ENCODE measurements at regions not wholly inside any gene's neighbourhood (a gene's known extent, or its start where the extent isn't known, plus 50 kb on each side); places are given as distances from the start of the nearest gene placed in this dataset.
A peak's percentile ranks its signal among the peaks of the same experiment; 100 is the strongest.

DNA sequence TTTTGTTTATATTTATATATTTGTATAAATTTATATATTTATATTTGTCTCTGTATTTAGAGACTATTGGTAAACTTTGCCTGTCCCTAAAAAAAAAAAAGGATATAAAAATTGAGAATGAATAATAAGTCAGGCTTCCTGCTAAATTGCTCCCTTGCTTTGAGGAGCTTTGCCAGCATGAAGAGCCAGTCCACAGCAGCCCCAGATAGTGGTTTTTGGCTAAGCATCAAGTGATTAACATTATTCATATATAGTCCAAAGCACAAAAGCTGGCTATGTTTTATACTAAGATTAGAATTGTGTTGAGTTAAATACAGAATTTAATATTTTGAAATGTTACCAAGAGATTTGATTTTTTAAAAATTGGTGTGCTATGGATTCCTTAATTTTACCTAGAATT is 264.9 kb upstream of the FERD3L start:
- Histone ChIP-seq H4K20me1 (ENCODE audit: insufficient read depth, low read length) (no peaks in the 10 kb centered on the region), H3K79me2 (ENCODE audit: insufficient read depth, low read length) (no peaks in the 10 kb centered on the region), H3K4me1 (ENCODE audit: insufficient read depth, low read length) (peaks cover 4% of the 10 kb centered on the region), H3K4me3 (ENCODE audit: insufficient read depth, low read depth, low read length) (no peak overlapping the region), H2AFZ (ENCODE audit: low read depth, low read length) (no peak overlapping the region), H3K27ac (ENCODE audit: low read depth, low read length) (no peak overlapping the region), H3K36me3 (ENCODE audit: insufficient read depth, low read length) (no peaks in the 10 kb centered on the region), H3K9ac (ENCODE audit: low read length) (no peak overlapping the region), H3K4me2 (ENCODE audit: low read length) (no peak overlapping the region), H3K9me3 (ENCODE audit: insufficient read depth, low read depth, low read length) (no peaks in the 10 kb centered on the region), H3K27me3 (ENCODE audit: insufficient read depth, low read length) (no peaks in the 10 kb centered on the region)
- H3K4me1 Mint-ChIP-seq (ENCODE audit: low read depth, unreplicated experiment), result peaks cover 7% of the 10 kb centered on the region
- no peak overlapping the region for H3K27ac Mint-ChIP-seq (ENCODE audit: unreplicated experiment)
- TF ChIP-seq, protein P1, sequence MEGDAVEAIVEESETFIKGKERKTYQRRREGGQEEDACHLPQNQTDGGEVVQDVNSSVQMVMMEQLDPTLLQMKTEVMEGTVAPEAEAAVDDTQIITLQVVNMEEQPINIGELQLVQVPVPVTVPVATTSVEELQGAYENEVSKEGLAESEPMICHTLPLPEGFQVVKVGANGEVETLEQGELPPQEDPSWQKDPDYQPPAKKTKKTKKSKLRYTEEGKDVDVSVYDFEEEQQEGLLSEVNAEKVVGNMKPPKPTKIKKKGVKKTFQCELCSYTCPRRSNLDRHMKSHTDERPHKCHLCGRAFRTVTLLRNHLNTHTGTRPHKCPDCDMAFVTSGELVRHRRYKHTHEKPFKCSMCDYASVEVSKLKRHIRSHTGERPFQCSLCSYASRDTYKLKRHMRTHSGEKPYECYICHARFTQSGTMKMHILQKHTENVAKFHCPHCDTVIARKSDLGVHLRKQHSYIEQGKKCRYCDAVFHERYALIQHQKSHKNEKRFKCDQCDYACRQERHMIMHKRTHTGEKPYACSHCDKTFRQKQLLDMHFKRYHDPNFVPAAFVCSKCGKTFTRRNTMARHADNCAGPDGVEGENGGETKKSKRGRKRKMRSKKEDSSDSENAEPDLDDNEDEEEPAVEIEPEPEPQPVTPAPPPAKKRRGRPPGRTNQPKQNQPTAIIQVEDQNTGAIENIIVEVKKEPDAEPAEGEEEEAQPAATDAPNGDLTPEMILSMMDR (IDR thresholded peaks at IDR 0.05; ENCODE audit: insufficient read depth, low read depth, low read length), result no peak
- TF ChIP-seq EZH2 (IDR thresholded peaks at IDR 0.05; ENCODE audit: insufficient read depth, low read length), result no peak
- DNase-seq (ENCODE audit: low read depth), result peak; percentile 49
- H3K27me3 Mint-ChIP-seq (ENCODE audit: low read depth, unreplicated experiment), result no peaks in the 10 kb centered on the region
- no peak overlapping the region for H3K4me3 Mint-ChIP-seq (ENCODE audit: unreplicated experiment)
- no peaks in the 10 kb centered on the region for H3K9me3 Mint-ChIP-seq (ENCODE audit: unreplicated experiment)
- no peak for FAIRE-seq
- no peaks in the 10 kb centered on the region for H3K36me3 Mint-ChIP-seq (ENCODE audit: low read depth, unreplicated experiment)

DNA sequence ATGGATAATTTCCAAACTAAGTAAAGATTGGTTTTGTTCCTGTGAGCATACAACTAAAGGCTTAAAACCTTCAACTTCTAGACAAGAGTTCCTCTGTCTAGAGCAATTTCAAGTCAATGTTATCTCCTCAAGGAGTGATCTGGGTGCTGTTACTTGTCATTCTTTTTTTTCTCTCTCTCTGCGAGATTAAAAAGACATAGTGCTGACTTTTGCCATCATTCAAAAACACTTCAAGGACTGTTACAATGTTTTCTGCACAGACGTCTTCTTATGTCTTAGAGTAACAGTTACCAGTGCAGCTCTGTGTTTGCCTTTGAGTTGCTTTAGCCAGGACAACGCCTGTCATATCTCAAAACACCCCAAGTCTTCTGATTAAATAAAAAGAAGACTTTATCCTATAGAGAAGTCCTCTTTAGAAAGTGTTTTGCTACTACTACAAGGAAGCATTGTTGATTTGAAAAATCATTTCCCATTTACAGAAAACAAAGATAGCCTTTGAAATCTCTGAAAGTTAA is 263.5 kb upstream of the FERD3L start:
- Mint-ChIP-seq H3K4me3 (ENCODE audit: unreplicated experiment) (no peak overlapping the region), H3K27ac (ENCODE audit: unreplicated experiment) (no peak overlapping the region), H3K9me3 (ENCODE audit: unreplicated experiment) (no peaks in the 10 kb centered on the region), H3K36me3 (ENCODE audit: low read depth, unreplicated experiment) (no peaks in the 10 kb centered on the region), H3K4me1 (ENCODE audit: low read depth, unreplicated experiment) (peaks cover 10% of the 10 kb centered on the region), H3K27me3 (ENCODE audit: low read depth, unreplicated experiment) (no peaks in the 10 kb centered on the region)
- no peak overlapping the region for H3K4me3 ChIP-seq (ENCODE audit: insufficient read depth, low read depth, low read length)
- no peak overlapping the region for H2AFZ ChIP-seq (ENCODE audit: low read depth, low read length)
- peaks cover 9% of the 10 kb centered on the region for H3K4me1 ChIP-seq (ENCODE audit: insufficient read depth, low read length)
- no peaks in the 10 kb centered on the region for H3K27me3 ChIP-seq (ENCODE audit: insufficient read depth, low read length)
- H3K9ac ChIP-seq (ENCODE audit: low read length), result no peak overlapping the region
- H3K79me2 ChIP-seq (ENCODE audit: insufficient read depth, low read length), result no peaks in the 10 kb centered on the region
- FAIRE-seq (no peak), DNase-seq (ENCODE audit: low read depth) (no peak)
- no peaks in the 10 kb centered on the region for H3K36me3 ChIP-seq (ENCODE audit: insufficient read depth, low read length)
- no peak for TF ChIP-seq EZH2 (IDR thresholded peaks at IDR 0.05; ENCODE audit: insufficient read depth, low read length)
- TF ChIP-seq, protein P1 (IDR thresholded peaks at IDR 0.05; ENCODE audit: insufficient read depth, low read depth, low read length), result no peak
- H4K20me1 ChIP-seq (ENCODE audit: insufficient read depth, low read length), result no peaks in the 10 kb centered on the region
- no peak overlapping the region for H3K4me2 ChIP-seq (ENCODE audit: low read length)
- H3K27ac ChIP-seq (ENCODE audit: low read depth, low read length), result no peak overlapping the region
- no peaks in the 10 kb centered on the region for H3K9me3 ChIP-seq (ENCODE audit: insufficient read depth, low read depth, low read length)

DNA sequence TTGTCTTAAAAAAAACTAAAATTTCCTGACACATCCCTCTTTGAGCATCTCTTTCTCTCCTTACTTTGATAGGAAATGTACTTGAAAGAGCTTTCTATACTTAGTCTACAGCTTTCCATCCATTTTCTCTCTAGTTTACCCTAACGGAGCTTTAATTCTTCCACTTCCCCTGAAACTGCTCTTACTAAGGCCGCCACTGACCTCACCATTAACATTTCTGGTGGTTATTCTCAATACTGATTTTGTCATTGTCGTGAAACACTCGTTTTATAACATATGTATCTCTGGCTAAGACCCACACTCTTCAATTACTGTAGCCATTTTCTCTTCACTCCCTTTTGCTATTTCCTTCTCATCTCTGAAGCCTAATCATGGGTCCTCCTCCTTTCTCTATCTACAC is 262.0 kb upstream of the FERD3L start:
- Histone ChIP-seq H3K4me1 (ENCODE audit: insufficient read depth, low read length) (peaks cover 9% of the 10 kb centered on the region), H3K4me3 (ENCODE audit: insufficient read depth, low read depth, low read length) (no peak overlapping the region), H3K27ac (ENCODE audit: low read depth, low read length) (no peak overlapping the region), H2AFZ (ENCODE audit: low read depth, low read length) (no peak overlapping the region), H3K4me2 (ENCODE audit: low read length) (no peak overlapping the region), H3K79me2 (ENCODE audit: insufficient read depth, low read length) (no peaks in the 10 kb centered on the region), H3K9me3 (ENCODE audit: insufficient read depth, low read depth, low read length) (no peaks in the 10 kb centered on the region), H3K9ac (ENCODE audit: low read length) (no peak overlapping the region), H4K20me1 (ENCODE audit: insufficient read depth, low read length) (no peaks in the 10 kb centered on the region), H3K36me3 (ENCODE audit: insufficient read depth, low read length) (no peaks in the 10 kb centered on the region), H3K27me3 (ENCODE audit: insufficient read depth, low read length) (no peaks in the 10 kb centered on the region)
- Mint-ChIP-seq H3K27ac (ENCODE audit: unreplicated experiment) (no peak overlapping the region), H3K9me3 (ENCODE audit: unreplicated experiment) (no peaks in the 10 kb centered on the region), H3K4me1 (ENCODE audit: low read depth, unreplicated experiment) (peaks cover 10% of the 10 kb centered on the region), H3K36me3 (ENCODE audit: low read depth, unreplicated experiment) (no peaks in the 10 kb centered on the region), H3K4me3 (ENCODE audit: unreplicated experiment) (no peak overlapping the region), H3K27me3 (ENCODE audit: low read depth, unreplicated experiment) (no peaks in the 10 kb centered on the region)
- DNase-seq (ENCODE audit: low read depth) (no peak), FAIRE-seq (no peak)
- no peak for TF ChIP-seq EZH2 (IDR thresholded peaks at IDR 0.05; ENCODE audit: insufficient read depth, low read length)
- TF ChIP-seq, protein P1 (IDR thresholded peaks at IDR 0.05; ENCODE audit: insufficient read depth, low read depth, low read length), result no peak
